T-cell (primary cell): ENCODE measurements at regions not wholly inside any gene's neighbourhood (a gene's known extent, or its start where the extent isn't known, plus 50 kb on each side); places are given as distances from the start of the nearest gene placed in this dataset.

Source experiments
- ATAC-seq, 4 experiments: fragments of 200-7000 bp in 3 of 4; fragments of 150-1000 bp in 1 of 4; cut with Tn5 transposase; replicated peaks in 1 of 4; 1 replicate in 3 of 4; 2 replicates in 1 of 4; pipeline ENCODE4 v1.10.0; 2021; ENCODE audit warnings: moderate library complexity in 3 of 4, mild to moderate bottlenecking in 2 of 4, moderate number of reproducible peaks in 1 of 4
- CTCF ChIA-PET, 2 donors: fragments of 300-600 bp; sonication (Branson Sonifier 250); formaldehyde crosslinking; loops; one replicate each; lab custom pipeline; 2022; ENCODE audit warnings: antibody characterized with exemption in 2 of 2; lab: Charles Lee
- POLR2A ChIA-PET, 2 donors: fragments of 300-600 bp; sonication (Branson Sonifier 250); formaldehyde crosslinking; loops; one replicate each; lab custom pipeline; 2022; ENCODE audit warnings: antibody characterized with exemption in 2 of 2; lab: Charles Lee
- DNase-seq, 35 experiments: peaks; one replicate each; pipeline versions ENCODE4 v3.0.0 to v3.0.0-alpha.2; 2013 to 2023
- H3K27ac ChIP-seq: one replicate; pipeline ENCODE4 v1.5.1; 2013; ENCODE audit warnings: low read length
- H3K27me3 ChIP-seq, 2 experiments: replicated peaks in 1 of 2; 1 replicate in 1 of 2; 2 replicates in 1 of 2; pipeline versions ENCODE4 v1.6.1 to v1.7.0; 2013; ENCODE audit warnings: low read length in 1 of 2, mixed read lengths in 1 of 2; ENCODE audit not compliant: control insufficient read depth in 2 of 2, insufficient read depth in 2 of 2; ENCODE audit errors: extremely low read depth in 1 of 2
- H3K36me3 ChIP-seq, 2 donors: 1 replicate in 1 of 2; 2 replicates in 1 of 2; pipeline versions ENCODE4 v1.6.1 to v1.7.0; 2013; ENCODE audit warnings: low read length in 1 of 2; ENCODE audit not compliant: control insufficient read depth in 2 of 2, insufficient read depth in 1 of 2; ENCODE audit errors: extremely low read depth in 1 of 2
- H3K4me1 ChIP-seq, 2 experiments: 1 replicate in 1 of 2; 2 replicates in 1 of 2; pipeline versions ENCODE4 v1.6.1 to v1.7.0; 2013; ENCODE audit warnings: low read length in 2 of 2, mixed read lengths in 1 of 2; ENCODE audit not compliant: insufficient read depth in 2 of 2, control insufficient read depth in 1 of 2; ENCODE audit errors: extremely low read depth in 1 of 2
- H3K4me3 ChIP-seq, 2 donors: 1 replicate in 1 of 2; 2 replicates in 1 of 2; pipeline versions ENCODE4 v1.5.1 to v1.7.0; 2013; ENCODE audit warnings: mild to moderate bottlenecking in 2 of 2, low read length in 1 of 2, moderate library complexity in 1 of 2; ENCODE audit not compliant: control insufficient read depth in 1 of 2; ENCODE audit errors: extremely low read depth in 1 of 2
- H3K9me3 ChIP-seq: 2 replicates; pipeline ENCODE4 v1.7.0; 2013
- H3K27ac Mint-ChIP-seq, 2 donors: one replicate each; pipeline ENCODE4 v1.8.0; 2020 to 2021; ENCODE audit warnings: mild to moderate bottlenecking in 2 of 2, mixed read lengths in 2 of 2
- H3K27me3 Mint-ChIP-seq, 2 donors: one replicate each; pipeline ENCODE4 v1.8.0; 2021 to 2022; ENCODE audit warnings: mixed read lengths in 2 of 2
- H3K36me3 Mint-ChIP-seq: one replicate; pipeline ENCODE4 v1.8.0; 2021; ENCODE audit warnings: mixed read lengths
- H3K4me1 Mint-ChIP-seq, 3 donors: one replicate each; pipeline ENCODE4 v1.8.0; 2020 to 2022; ENCODE audit warnings: mixed read lengths in 3 of 3, mild to moderate bottlenecking in 1 of 3
- H3K4me3 Mint-ChIP-seq, 3 donors: one replicate each; pipeline ENCODE4 v1.8.0; 2020 to 2022; ENCODE audit warnings: mild to moderate bottlenecking in 3 of 3, mixed read lengths in 3 of 3, moderate library complexity in 3 of 3
- H3K9me3 Mint-ChIP-seq, 3 donors: one replicate each; pipeline ENCODE4 v1.8.0; 2020 to 2022; ENCODE audit warnings: mixed read lengths in 3 of 3
- WGBS: methylation state at CpG from one replicate; pipeline ENCODE4 v1.1.5; 2013; ENCODE audit warnings: missing lambda C conversion rate; ENCODE audit not compliant: insufficient coverage; 5-methylcytosine and 5-hydroxymethylcytosine counted together

DNA sequence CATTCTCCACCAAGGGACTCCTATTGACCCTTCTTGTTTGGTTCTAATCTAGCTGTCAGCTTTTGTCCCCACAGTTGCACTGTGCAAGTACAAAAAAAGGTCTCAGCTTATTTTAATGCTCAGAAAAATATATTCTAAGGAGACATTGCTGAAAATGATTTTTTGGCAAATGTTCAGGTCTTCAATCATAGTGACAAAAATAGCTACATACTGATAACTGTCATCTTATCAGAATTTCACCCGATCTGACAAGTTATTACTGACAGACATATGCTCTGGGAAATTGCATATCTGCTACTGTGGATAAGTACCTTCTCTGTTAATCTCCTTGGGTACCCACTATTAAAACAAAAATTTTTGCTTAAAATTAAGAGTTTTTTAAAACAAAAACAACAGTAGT is 263.6 kb downstream of the FLRT2 start:
- peaks cover 2 to 13% (median 3%) of the 10 kb centered on the region in 3 donors for H3K4me1 Mint-ChIP-seq
- Histone ChIP-seq H3K27ac (no peak overlapping the region), H3K27me3 (no peaks in the 10 kb centered on the region), H3K9me3 (no peaks in the 10 kb centered on the region), H3K36me3 (no peaks in the 10 kb centered on the region), H3K4me3 (no peak overlapping the region), H3K4me1 (peaks cover 0 to 12% of the 10 kb centered on the region in 2 experiments)
- DNase-seq (no peak), ATAC-seq (no peak)
- ChIA-PET CTCF (no interaction called here), POLR2A (no interaction called here)
- H3K4me3 Mint-ChIP-seq = no peak overlapping the region
- no CpG with 5 or more reads among the region's 1 CpG for WGBS
- H3K9me3 Mint-ChIP-seq = peaks cover 0 to 6% (median 0%) of the 10 kb centered on the region in 3 donors
- no peaks in the 10 kb centered on the region for H3K36me3 Mint-ChIP-seq
- no peaks in the 10 kb centered on the region for H3K27me3 Mint-ChIP-seq
- H3K27ac Mint-ChIP-seq = no peak overlapping the region

DNA sequence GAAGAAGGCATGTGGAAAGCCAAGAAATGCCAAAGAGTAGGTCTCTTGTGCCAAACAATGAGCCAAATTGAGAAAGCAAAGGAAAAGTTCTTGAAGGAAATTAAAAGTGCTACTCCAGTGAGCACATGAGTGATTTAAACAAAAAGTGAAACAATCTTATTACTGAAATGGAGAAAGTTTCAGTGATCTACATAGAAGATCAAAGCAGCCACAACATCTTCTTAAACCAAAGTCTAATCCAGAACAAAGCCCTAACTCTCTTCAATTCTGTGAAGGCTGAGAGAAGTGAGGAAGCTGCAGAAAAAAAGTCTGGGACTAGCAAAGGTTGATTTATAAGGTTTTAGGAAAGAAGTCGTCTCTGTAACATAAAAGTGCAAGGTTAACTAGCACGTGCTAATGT is 259.6 kb downstream of the FLRT2 start:
- 0% methylated on average over 1 of the region's 2 CpGs for WGBS
- peaks cover 0 to 6% (median 0%) of the 10 kb centered on the region in 3 donors for H3K9me3 Mint-ChIP-seq
- no peak overlapping the region for H3K4me3 Mint-ChIP-seq
- H3K27ac Mint-ChIP-seq = no peak overlapping the region
- CTCF ChIA-PET = no interaction called here
- Histone ChIP-seq H3K36me3 (no peaks in the 10 kb centered on the region), H3K4me1 (peaks cover 0 to 12% of the 10 kb centered on the region in 2 experiments), H3K4me3 (no peak overlapping the region), H3K9me3 (no peaks in the 10 kb centered on the region), H3K27me3 (no peaks in the 10 kb centered on the region), H3K27ac (no peak overlapping the region)
- peaks cover 2 to 13% (median 3%) of the 10 kb centered on the region in 3 donors for H3K4me1 Mint-ChIP-seq
- POLR2A ChIA-PET = no interaction called here
- peaks cover 0 to 2% of the 10 kb centered on the region in 2 donors for H3K27me3 Mint-ChIP-seq
- DNase-seq (no peak), ATAC-seq (no peak)
- H3K36me3 Mint-ChIP-seq = no peaks in the 10 kb centered on the region

DNA sequence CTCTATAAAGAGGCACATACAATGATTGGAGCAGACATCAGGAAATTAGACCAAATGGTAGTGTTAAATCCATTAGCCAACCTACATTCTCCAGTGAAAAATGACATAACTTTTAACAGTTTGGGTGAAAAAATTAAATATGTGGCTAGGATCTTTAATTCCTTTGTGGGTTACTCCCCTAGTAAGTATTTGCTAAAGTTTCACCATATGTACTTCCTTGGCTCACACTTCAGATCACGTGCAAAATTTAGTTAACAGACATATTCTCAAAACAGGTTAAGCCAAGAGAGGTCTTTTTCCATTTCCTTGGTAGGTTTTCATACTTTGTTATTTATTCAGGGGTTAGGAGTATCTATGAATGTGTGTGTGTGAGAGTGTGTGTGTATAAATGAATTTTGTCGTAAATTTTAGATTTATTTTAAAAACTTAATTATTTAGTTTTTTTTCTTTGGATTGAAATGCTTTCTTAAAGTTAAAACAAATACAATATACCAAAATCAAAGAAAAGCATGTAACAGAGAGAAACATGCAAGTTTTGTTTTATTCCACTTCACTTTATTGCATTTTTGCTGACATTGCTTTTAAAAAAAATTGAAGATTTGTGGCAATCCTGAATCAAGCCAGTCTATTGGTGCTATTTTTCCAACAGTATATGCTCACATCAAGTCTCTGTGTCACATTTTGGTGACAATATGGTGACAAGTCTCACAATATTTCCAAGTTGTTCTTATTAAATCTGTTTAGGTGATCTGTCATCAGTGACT is 258.7 kb downstream of the FLRT2 start:
- ATAC-seq = no peak
- POLR2A ChIA-PET = no interaction called here
- H3K27ac Mint-ChIP-seq = no peak overlapping the region
- H3K4me1 ChIP-seq = peaks cover 0 to 12% of the 10 kb centered on the region in 2 experiments
- H3K4me1 Mint-ChIP-seq = peaks cover 2 to 13% (median 3%) of the 10 kb centered on the region in 3 donors
- no peaks in the 10 kb centered on the region for H3K36me3 Mint-ChIP-seq
- CTCF ChIA-PET = no interaction called here
- H3K36me3 ChIP-seq = no peaks in the 10 kb centered on the region
- H3K27ac ChIP-seq = no peak overlapping the region
- H3K27me3 ChIP-seq = no peaks in the 10 kb centered on the region
- no peak for DNase-seq
- peaks cover 0 to 5% of the 10 kb centered on the region in 2 donors for H3K27me3 Mint-ChIP-seq
- H3K4me3 ChIP-seq = no peak overlapping the region
- no peaks in the 10 kb centered on the region for H3K9me3 ChIP-seq
- no CpG with 5 or more reads among the region's 2 CpGs for WGBS
- no peak overlapping the region for H3K4me3 Mint-ChIP-seq
- H3K9me3 Mint-ChIP-seq = peaks cover 0 to 6% (median 0%) of the 10 kb centered on the region in 3 donors

DNA sequence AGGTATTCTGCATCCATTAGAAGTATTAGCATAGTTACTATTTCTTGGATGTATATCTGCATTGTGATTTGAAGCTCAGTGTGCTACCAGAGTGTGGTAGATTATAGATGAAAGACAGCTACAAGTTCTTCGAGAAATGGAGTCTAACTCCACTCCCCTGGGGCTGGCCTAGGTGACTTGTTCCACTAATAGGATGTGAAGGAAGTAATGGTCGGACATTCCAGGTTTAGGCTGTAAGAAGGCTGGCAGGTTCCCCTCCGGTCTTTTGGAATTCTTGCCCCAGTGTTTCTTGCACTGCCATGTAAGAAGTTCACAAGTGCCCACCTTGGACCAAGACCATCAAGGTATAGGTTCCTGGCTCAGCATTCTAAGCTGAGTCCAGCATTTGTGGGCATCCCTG is 236.4 kb downstream of the FLRT2 start:
- no peak overlapping the region for H3K4me3 ChIP-seq
- H3K9me3 ChIP-seq = no peaks in the 10 kb centered on the region
- H3K9me3 Mint-ChIP-seq = peaks cover 0 to 4% (median 2%) of the 10 kb centered on the region in 3 donors
- ATAC-seq (no peak), DNase-seq (no peak)
- H3K27me3 Mint-ChIP-seq = no peaks in the 10 kb centered on the region
- H3K27ac ChIP-seq = no peak overlapping the region
- no peak overlapping the region for H3K27ac Mint-ChIP-seq
- H3K36me3 ChIP-seq = no peaks in the 10 kb centered on the region
- ChIA-PET POLR2A (no interaction called here), CTCF (no interaction called here)
- H3K4me3 Mint-ChIP-seq = no peak overlapping the region
- no peaks in the 10 kb centered on the region for H3K4me1 ChIP-seq
- H3K36me3 Mint-ChIP-seq = no peaks in the 10 kb centered on the region
- WGBS = 87% methylated on average over 2 of the region's 3 CpGs
- no peaks in the 10 kb centered on the region for H3K27me3 ChIP-seq
- H3K4me1 Mint-ChIP-seq = no peaks in the 10 kb centered on the region

DNA sequence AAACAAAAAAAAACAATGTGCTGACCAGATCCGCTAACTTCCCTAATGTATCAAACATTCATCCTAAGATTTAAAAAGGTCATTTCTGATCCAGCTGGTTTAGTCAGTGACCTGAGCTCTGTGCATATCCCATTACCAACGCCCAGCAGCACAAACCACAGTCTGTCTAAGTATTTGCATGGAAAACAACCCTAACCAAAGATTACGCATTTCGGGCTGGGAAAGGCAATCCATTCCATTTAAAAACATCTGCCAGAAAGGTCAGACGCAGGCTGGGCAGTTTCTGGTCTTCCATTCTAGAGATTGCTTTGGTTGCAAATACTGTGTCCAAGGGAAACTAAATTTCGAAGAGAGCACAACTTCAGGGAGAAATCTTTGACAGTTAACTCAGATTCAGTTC is 234.9 kb downstream of the FLRT2 start:
- Histone ChIP-seq H3K27me3 (no peaks in the 10 kb centered on the region), H3K4me1 (no peaks in the 10 kb centered on the region), H3K27ac (no peak overlapping the region), H3K4me3 (no peak overlapping the region), H3K36me3 (no peaks in the 10 kb centered on the region), H3K9me3 (no peaks in the 10 kb centered on the region)
- CTCF ChIA-PET = interaction anchor here in 1 of 2 donors (0.7 kb wide), 1 partner anchor 199 kb away, joined by 3 read pairs; no protein-coding TSS in a partner anchor
- Mint-ChIP-seq H3K36me3 (no peaks in the 10 kb centered on the region), H3K9me3 (peaks cover 0 to 5% (median 2%) of the 10 kb centered on the region in 3 donors), H3K4me1 (no peaks in the 10 kb centered on the region), H3K27ac (no peak overlapping the region), H3K4me3 (no peak overlapping the region), H3K27me3 (no peaks in the 10 kb centered on the region)
- DNase-seq = no peak
- no peak for ATAC-seq
- 60% methylated on average over 5 of the region's 6 CpGs for WGBS
- POLR2A ChIA-PET = no interaction called here

DNA sequence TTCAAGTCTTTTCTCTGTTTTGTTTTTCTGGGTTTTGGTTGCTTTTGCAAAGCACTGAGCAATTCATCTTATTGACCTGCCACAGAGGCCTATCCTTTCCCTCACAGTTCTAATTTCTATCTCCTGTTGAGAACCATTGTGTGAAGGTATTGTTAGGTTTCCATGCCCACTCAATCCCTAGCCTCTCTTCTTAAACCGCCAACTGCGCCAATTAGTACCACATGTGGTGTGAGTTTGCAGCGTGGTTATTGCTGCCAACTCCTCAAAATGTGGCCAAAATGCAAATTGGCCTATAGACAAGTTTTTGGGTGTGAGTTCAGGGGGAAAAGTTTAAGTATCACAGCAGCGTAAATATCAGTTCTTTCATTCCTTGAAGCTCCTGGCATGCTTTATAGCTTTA is 232.6 kb downstream of the FLRT2 start:
- WGBS = 69% methylated on average over 2 of the region's 4 CpGs
- DNase-seq = no peak
- H3K9me3 ChIP-seq = no peaks in the 10 kb centered on the region
- no peak for ATAC-seq
- no peaks in the 10 kb centered on the region for H3K4me1 Mint-ChIP-seq
- H3K27me3 ChIP-seq = no peaks in the 10 kb centered on the region
- no peaks in the 10 kb centered on the region for H3K4me1 ChIP-seq
- no peak overlapping the region for H3K27ac Mint-ChIP-seq
- ChIA-PET CTCF (no interaction called here), POLR2A (no interaction called here)
- peaks cover 0 to 8% (median 2%) of the 10 kb centered on the region in 3 donors for H3K9me3 Mint-ChIP-seq
- no peaks in the 10 kb centered on the region for H3K36me3 ChIP-seq
- no peaks in the 10 kb centered on the region for H3K36me3 Mint-ChIP-seq
- H3K27ac ChIP-seq = no peak overlapping the region
- H3K27me3 Mint-ChIP-seq = no peaks in the 10 kb centered on the region
- no peak overlapping the region for H3K4me3 Mint-ChIP-seq
- H3K4me3 ChIP-seq = no peak overlapping the region
